Esophagus muscularis mucosa (tissue), 3 donors: ENCODE measurements at regions not wholly inside any gene's neighbourhood (a gene's known extent, or its start where the extent isn't known, plus 50 kb on each side); places are given as distances from the start of the nearest gene placed in this dataset.

Experiments used
- POLR2A ChIP-seq: fragments of 450-650 bp; IDR thresholded peaks from one replicate; pipeline ENCODE4 v1.6.1; 2017; ENCODE audit warnings: antibody characterized with exemption, moderate library complexity, mild to moderate bottlenecking, low read depth
- POLR2AphosphoS5 ChIP-seq, 2 donors: sonication (generic); formaldehyde crosslinking; IDR thresholded peaks; one replicate each; pipeline ENCODE4 v1.6.1; 2017; ENCODE audit warnings: antibody characterized with exemption in 2 of 2
- TF ChIP-seq, protein P1 (sequence below), 3 experiments: fragments of 200-600 bp in 2 of 3; fragments of 450-650 bp in 1 of 3; sonication (generic) in 2 of 3; IDR thresholded peaks; one replicate each; pipeline ENCODE4 v1.5.1; 2017 to 2019; ENCODE audit warnings: antibody characterized with exemption in 3 of 3, mild to moderate bottlenecking in 2 of 3, moderate library complexity in 1 of 3

DNA sequence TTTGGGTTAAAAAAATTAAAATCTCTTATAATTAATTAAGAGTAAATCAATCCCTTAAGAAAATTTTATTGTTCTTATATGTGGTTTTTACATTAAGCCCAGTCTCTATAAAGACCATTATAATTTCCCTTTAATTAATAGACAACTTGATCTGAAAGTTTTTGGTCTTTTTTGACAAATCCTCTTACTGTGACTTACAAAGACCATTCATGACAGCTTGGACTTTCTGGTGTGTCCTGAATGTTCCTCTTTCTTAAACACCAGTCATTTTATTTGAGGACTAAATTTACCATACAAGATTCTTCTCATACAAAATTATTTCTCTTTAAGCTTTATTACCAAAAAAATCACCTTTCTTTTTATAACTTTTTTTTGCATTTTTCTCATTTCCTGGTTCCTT lies 368.3 kb downstream of the ADGRD1 start:
- TF ChIP-seq, protein P1, sequence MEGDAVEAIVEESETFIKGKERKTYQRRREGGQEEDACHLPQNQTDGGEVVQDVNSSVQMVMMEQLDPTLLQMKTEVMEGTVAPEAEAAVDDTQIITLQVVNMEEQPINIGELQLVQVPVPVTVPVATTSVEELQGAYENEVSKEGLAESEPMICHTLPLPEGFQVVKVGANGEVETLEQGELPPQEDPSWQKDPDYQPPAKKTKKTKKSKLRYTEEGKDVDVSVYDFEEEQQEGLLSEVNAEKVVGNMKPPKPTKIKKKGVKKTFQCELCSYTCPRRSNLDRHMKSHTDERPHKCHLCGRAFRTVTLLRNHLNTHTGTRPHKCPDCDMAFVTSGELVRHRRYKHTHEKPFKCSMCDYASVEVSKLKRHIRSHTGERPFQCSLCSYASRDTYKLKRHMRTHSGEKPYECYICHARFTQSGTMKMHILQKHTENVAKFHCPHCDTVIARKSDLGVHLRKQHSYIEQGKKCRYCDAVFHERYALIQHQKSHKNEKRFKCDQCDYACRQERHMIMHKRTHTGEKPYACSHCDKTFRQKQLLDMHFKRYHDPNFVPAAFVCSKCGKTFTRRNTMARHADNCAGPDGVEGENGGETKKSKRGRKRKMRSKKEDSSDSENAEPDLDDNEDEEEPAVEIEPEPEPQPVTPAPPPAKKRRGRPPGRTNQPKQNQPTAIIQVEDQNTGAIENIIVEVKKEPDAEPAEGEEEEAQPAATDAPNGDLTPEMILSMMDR (IDR thresholded peaks at IDR 0.05): no peak
- no peak for TF ChIP-seq POLR2A
- no peak for TF ChIP-seq POLR2AphosphoS5 (IDR thresholded peaks at IDR 0.05)
